ENCODE measurements at regions not wholly inside any gene's neighbourhood (a gene's known extent, or its start where the extent isn't known, plus 50 kb on each side); places are given as distances from the start of the nearest gene placed in this dataset.

GRCh38 chr16:86134802-86135461 is 236.0 kb downstream of the IRF8 start:
- DNase-seq (ENCODE audit: insufficient read length, low spot score), result no peak
- no peak for FAIRE-seq

- DNase-seq (ENCODE audit: insufficient read length, low spot score) (no peak), FAIRE-seq (no peak)
Observed at GRCh38 chr16:86137359-86137758, 238.4 kb downstream of the IRF8 start.

DNA sequence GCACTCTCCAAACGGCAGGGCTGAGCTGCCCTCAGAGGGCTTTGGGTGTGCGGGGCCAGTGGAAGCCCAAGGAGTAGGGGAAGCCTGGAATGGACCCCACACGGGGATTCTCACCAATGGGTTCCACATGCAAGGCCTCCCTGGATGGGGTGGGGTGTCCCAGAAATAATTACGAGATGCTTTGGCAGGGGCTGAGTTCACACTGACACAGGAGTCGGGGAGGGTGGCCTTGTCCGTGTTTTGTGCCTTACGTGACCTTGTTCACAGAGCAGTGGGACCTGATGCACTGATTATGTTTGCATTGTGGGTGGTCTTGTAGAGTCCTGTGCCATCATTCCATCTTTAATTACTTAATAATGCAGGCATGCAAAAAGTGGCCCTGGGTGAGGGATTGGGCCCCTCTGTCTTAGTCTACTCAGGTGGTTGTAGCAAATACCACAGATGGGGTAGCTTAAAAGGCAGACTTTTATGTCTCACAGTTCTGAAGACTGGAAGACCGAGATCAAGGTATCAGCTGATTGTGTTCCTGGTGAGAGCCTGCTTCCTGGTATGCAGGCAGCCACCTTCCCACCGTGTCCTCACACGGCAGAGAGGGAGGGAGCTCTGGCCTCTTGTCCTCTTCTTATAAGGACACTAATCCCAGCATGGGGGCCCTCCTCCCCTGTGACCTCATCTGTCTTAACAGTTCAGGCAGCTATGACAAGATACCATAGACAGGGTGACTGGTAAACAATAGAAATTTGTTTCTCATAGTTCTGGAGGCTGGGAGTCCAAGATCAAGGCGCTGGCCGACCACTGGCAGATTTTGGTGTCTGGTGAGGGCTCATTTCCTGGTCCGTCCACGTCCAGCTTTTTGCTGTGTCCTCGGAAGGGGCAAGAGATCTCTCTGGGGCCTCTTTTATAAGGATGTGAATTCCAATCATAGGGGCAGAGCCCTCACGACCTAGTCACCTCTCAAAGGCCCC is 239.4 kb downstream of the IRF8 start:
- DNase-seq (ENCODE audit: insufficient read length, low spot score) (no peak), FAIRE-seq (no peak)

DNA sequence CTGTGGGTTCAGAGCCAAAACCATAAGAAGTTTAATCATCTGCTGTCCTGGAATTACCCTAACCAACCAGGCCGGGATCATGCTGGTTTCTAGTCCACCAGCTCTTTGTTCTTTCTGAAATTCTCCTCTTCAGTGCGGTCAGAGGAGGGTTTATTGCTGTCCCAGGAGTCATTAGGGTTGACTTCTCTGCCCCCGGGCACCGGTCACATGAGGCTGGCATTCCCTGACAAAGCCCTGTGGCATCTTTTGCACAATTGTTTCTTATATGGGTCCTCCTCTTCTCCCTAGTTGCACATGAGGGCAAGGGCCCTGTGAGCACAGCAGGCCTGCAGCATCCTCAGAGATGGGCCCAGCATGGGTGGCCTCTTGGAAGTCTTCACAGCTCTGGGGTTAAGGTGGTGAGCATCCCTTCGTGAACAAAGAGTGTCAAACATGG is 243.9 kb downstream of the IRF8 start:
- no peak for FAIRE-seq
- no peak for DNase-seq (ENCODE audit: insufficient read length, low spot score)

- no peak for DNase-seq (ENCODE audit: insufficient read length, low spot score)
- no peak for FAIRE-seq
Observed at GRCh38 chr16:86143666-86144065, 244.7 kb downstream of the IRF8 start.

- FAIRE-seq, result no peak
Observed at GRCh38 chr16:86145669-86146068, 246.7 kb downstream of the IRF8 start.

DNA sequence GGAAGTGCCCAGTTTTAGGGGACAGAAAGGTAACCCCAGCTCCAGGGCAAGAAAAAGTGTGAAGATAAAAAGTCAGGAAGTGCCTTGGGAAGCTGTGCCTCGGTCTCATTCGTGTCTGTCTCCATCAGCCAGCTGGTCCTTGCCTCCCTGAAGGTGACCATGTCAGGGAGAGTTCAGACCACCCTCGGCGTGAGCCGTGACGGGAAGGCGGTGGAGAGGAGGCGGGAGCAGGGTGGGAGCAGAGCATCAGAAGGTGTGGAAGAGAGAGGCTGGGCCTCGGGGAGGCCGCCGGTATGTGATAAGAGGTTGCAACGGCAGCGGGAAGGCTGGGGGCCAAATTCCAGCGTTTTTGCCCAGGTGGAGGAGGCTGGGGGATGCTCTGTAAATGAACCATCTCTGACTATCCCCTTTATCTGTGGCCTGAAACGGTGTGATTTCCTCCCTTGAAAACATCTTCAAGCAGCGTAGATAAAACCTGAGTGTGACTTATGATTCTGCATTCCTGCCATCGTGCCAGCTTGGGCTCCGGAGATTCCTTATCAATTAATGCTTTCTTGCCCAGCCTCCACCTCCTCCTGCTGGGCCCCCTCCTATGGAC is 251.8 kb downstream of the IRF8 start:
- FAIRE-seq (no peak), DNase-seq (ENCODE audit: insufficient read length, low spot score) (no peak)

More at GRCh38 chr16:86145669-86146068, 246.7 kb downstream of the IRF8 start:
- DNase-seq (ENCODE audit: insufficient read length, low spot score), result no peak

GRCh38 chr16:86151239-86151851 is 252.4 kb downstream of the IRF8 start:
- DNase-seq (ENCODE audit: insufficient read length, low spot score), result no peak
- no peak for FAIRE-seq

GRCh38 chr16:86156155-86156554 is 257.2 kb downstream of the IRF8 start:
- FAIRE-seq (no peak), DNase-seq (ENCODE audit: insufficient read length, low spot score) (no peak)

DNA sequence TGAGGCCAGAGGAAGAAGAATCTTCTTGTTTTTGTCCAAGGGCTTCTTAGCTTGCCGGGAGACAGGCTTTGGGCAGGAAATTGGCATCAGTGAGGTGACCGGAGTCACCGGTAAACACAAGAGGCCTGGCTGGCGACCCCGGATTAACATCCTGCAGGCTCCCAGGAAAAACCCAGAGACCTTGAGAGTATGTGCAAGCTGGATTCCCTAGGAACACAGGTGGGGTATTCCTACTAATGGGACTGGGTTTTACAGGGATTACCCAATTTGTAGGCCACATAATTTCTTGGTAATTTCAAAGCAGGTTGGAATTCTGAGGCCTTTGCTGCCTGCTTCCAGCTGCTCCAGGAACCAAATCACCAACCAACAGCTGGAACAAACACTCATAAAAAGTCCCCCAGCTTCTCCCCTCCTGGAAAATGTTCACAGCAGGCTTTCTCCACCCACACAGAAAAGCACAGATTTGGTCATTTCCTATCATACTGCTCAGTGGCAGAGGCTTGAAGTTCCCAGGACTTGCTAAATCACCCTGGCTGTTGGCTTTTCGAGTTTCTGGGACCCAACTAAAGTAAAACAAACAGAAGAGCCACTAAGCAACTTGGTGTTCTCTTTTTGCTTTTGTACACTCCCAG is 258.8 kb downstream of the IRF8 start:
- DNase-seq (ENCODE audit: insufficient read length, low spot score) (no peak), FAIRE-seq (no peak)

DNA sequence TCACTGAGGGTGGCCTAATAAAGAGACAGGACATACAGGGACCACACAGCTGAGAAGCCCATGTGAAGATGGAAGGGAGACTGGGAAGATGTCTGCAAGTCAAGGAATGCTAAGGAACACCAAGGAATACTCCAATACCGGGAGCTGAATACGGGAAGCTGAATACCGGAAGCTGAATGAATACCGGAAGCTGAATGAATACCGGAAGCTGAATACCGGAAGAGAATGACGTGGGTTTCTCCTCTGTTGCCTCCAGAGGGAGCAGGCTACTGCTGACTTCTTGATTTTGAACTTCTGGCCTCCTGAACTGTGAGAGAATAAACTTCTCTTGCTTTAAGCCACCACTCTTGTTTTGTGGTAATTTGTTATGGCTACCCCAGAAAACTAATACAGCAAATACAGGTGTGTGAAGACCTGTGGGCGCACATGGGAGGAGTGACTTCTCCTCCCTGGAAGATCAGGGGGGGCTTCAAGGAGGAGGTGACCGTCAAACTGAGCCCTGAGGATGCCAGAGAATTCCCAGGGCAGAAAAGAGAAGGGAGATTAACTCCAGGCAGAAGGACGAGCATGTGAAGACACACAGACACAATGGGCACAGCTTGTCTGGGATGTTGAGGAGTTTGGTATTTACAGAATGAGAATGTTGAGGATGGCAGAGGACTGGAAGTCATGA is 259.9 kb downstream of the IRF8 start:
- DNase-seq (ENCODE audit: insufficient read length, low spot score) (no peak), FAIRE-seq (no peak)

- no peak for DNase-seq (ENCODE audit: insufficient read length, low spot score)
- FAIRE-seq, result no peak
Observed at GRCh38 chr16:86165479-86165878, 266.5 kb downstream of the IRF8 start.

DNA sequence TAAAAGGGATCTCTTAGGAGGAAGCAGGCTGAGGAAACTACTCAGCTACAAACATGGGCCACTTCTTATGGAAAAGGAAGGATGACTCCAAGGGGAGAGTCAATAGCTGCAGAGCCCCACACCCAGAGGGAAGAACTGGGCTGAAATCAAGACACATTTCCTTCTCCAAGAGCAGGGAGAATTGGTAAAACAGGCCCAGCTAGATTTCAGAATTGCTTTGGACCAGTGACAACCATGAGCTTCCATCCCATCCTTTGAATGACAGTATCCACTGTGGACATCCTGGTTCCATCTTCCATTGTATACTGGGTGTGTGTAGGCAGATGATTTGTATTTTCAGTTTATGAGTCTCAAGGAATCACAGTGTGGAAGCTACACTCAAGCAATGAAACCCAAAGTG is 267.5 kb downstream of the IRF8 start:
- FAIRE-seq, result no peak

GRCh38 chr16:86167061-86167460 is 268.1 kb downstream of the IRF8 start:
- no peak for FAIRE-seq

More for the DNA sequence above, 267.5 kb downstream of the IRF8 start:
- no peak for DNase-seq (ENCODE audit: insufficient read length, low spot score)

DNA sequence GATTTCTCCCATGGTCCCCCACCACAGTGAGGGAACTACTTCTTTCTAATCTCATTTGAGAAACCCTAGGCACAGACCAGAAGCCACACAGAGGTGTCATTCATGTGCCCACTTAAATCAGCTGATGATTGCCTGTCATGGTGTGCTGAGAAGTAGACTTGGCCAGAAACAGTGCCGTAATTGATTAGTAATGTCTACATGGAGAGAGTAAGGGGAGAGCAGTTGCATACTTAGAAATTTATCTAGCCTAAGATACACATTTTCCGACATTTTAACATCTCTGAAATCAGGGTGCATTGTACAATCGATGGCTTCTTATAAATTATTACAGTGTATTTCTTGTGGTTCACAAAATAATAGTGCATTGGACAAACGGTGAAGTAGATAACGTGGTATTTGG is 271.8 kb downstream of the IRF8 start:
- no peak for DNase-seq (ENCODE audit: insufficient read length, low spot score)
- FAIRE-seq, result no peak

More at GRCh38 chr16:86167061-86167460, 268.1 kb downstream of the IRF8 start:
- no peak for DNase-seq (ENCODE audit: insufficient read length, low spot score)

DNA sequence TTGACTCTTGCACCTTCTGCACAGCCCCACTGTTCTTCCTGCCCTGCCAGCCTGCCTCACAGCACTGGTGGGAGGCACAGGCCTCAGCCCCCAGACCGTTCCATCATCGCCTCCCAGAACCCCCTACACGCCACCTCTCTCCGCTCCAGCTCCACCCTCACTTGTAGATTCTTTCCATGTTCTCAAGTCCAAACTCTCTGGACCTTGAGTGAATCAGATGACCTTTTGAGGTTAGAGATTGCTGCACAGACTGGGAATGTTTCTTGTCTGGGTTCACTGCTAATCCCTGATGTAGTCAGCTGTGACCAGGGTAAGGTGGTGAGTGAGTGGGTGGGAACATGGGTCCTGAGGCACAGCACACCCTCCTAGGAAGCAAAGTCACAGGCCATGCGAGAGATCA is 272.4 kb downstream of the IRF8 start:
- FAIRE-seq, result no peak

GRCh38 chr16:86175816-86176215 is 276.9 kb downstream of the IRF8 start:
- DNase-seq (ENCODE audit: insufficient read length, low spot score) (no peak), FAIRE-seq (no peak)

More for the DNA sequence above, 272.4 kb downstream of the IRF8 start:
- DNase-seq (ENCODE audit: insufficient read length, low spot score), result no peak

DNA sequence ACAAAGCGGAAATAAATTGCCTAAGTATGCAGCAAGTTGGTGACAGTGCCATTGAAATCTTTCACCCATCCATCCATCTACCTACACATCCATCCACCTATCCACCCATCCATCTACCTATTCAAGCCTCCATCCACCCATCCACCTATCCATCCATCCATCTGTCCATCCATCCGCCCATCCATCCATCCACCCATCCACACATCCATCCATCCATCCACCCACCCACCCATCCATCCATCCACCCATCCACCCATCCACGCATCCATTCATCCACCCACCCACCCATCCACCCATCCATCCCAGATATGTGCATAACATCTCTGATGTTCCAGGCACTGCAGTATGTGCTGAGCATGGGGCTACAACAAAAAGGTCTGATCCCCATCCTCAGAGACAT is 277.5 kb downstream of the IRF8 start:
- FAIRE-seq, result no peak
- no peak for DNase-seq (ENCODE audit: insufficient read length, low spot score)

- DNase-seq (ENCODE audit: insufficient read length, low spot score) (no peak), FAIRE-seq (no peak)
Observed at GRCh38 chr16:86180244-86180643, 281.3 kb downstream of the IRF8 start.

GRCh38 chr16:86180780-86181179 is 281.8 kb downstream of the IRF8 start:
- FAIRE-seq, result no peak
- no peak for DNase-seq (ENCODE audit: insufficient read length, low spot score)
